ENCODE measurements at regions not wholly inside any gene's neighbourhood (a gene's known extent, or its start where the extent isn't known, plus 50 kb on each side); places are given as distances from the start of the nearest gene placed in this dataset.

DNA sequence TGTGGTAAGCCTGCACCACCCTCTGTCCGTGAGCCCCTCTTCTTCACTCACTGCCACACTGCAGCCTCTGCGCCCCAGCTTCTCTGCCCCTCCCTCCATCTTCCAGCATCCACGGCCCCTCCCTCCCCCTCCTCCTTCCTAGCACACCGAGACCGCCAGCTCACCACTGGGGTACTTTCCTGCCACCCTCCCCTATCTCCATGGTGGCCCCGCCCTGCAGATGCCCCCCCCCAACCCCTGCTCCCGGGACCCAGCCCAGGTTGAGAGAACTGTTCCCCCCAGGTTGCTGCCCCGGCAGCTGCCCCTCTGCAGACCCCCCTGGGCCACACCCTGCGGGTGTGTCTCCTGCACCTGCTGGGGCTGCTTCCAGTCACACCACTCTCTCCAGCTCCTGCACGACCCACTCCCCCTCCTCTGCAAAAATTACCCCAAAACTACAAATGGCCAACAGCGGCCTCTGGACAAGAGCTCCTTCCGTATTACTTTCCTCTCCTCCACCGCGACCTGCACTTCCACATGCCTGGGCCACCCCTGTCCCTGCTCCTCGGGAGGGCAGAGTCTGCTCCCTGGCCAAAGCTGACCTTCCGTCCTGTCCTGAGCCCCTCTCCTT lies 209.2 kb upstream of the PPP2R2D start:
- DNase-seq (ENCODE audit: low spot score), result peak; percentile 58

DNA sequence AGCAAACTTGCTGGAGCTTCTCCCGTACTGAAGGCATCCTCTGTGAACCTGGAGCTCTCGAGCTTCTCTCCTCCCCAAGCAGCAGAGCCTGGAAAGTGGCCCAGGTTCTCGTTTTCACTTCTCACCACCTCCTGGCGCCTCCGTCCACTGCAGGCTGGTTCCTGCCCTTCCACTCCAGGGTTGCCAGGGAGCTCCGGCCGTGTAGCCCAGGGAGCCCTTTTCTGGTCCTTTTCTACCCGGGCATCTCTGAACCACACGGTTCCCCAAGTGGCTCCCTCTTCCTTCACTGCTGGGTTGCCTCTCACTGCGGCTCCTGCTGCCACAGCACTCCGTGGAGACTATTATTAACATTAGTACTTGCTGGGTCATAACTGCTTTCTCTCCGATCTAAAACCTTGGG lies 208.6 kb upstream of the PPP2R2D start:
- DNase-seq (ENCODE audit: low spot score), result peak; percentile 20

DNA sequence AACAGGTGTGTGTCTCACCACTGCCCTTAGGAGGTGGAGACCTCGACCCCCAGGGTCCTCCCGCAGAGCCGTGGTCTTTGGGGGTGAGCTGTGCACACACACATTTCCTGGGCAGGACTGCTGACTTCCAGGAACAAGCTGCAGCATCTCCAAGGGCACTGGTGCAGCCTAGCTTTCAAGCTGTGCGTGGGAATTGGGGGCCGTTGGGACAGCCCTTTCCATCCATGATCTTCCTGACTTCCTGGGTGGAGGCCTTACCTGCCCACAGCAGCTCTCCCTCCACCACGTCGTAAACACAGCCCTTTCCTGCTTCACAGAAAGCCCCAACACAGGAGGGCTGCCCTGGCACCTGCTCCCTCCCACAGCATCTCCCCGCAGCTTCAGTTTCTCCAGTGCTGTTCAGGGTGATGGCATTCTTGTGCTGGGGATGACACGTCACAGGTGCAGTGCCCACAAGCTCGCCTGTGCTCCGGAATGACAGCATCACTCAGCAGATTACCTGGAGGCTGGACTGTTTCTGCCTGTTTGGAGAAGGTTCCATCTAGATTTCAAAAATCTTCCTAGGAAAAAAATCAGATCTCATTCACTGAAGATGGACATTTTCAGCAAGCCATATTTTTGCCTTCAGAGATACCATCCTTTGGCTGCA lies 208.0 kb upstream of the PPP2R2D start:
- peak; percentile 38 for DNase-seq (ENCODE audit: low spot score)

DNA sequence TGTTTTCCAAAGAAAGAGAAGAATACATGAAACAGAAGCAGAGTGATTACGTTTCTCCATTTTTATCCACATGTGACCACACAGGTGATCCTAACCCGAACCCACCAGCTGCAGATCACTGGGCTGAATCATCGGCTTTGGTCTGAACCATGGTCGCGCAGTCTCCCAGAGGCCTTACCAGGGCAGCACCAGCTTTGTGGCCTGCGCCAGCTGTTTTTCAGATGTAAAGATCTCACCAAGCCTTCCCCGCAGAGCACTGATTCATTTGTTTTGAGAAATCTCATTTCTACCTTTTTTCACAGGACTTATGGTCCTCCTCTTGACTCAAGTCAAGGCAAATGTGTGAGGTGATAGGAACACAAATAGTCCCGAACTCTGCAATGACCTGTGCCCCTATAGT lies 207.0 kb upstream of the PPP2R2D start:
- no peak for DNase-seq (ENCODE audit: low spot score)

DNA sequence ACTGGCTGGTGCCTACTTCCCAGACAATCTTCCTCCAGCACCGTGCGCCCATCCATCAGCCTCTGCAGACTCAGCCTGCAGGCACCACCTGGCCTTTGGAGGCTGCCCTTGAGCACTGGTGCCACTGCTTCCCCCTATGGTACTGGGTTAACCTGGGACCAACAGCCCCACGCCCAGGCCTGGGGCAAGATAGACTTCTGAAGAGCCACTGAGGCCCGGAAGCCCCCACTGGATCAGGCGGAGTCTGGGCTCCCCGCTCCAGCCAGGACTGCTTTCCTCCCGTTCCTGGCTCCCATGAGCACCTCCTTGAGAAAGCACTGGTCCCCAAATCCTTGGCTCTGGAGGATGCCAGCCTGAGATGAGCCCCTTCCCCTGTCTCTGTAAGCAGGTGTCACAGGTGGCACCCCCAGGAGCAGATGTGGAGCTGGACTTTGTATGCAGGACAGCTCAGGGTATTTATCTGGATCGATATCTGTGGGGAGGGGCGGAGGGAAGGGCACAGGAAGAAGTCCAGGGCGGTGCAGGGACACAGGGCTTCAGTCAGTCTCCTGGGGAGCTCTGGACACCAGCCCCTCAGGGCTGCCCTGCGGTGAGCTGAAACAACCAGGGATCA lies 206.5 kb upstream of the PPP2R2D start:
- DNase-seq (ENCODE audit: low spot score), result peak; percentile 62

DNA sequence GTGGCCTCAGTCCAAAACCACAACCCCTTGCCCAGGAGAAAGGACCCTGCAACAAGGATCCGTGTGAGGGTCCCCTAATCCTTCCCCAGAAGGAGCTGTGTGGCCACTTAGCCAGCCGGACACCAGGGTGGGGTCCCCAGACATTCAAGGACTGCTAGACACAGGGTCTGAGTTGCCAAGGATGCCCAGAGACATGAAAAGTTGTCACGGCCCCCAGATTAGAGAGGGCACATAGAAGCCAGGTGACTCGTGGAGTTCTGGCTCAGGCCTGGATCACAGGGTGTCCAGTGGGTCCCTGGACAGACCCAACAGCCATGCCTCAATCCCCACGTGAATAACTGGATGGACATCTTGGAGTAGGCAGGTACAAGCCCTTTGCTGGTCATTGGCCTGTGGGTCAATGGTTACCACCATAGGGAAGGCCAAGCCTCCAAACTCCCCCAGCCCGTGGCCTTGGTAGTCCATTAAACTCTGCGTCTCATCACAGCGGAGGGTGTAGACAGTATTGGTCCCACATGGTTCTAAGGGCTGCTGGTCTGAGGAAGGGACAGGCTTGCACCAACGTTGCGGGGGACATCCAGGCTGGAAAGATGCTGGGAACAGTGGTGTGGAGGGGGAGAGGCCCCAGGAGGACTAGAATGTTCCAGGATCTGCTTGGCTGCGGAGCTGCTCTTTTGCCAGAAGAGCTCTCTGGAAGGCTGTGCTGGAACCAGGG lies 205.9 kb upstream of the PPP2R2D start:
- peak; percentile 53 for DNase-seq (ENCODE audit: low spot score)

DNA sequence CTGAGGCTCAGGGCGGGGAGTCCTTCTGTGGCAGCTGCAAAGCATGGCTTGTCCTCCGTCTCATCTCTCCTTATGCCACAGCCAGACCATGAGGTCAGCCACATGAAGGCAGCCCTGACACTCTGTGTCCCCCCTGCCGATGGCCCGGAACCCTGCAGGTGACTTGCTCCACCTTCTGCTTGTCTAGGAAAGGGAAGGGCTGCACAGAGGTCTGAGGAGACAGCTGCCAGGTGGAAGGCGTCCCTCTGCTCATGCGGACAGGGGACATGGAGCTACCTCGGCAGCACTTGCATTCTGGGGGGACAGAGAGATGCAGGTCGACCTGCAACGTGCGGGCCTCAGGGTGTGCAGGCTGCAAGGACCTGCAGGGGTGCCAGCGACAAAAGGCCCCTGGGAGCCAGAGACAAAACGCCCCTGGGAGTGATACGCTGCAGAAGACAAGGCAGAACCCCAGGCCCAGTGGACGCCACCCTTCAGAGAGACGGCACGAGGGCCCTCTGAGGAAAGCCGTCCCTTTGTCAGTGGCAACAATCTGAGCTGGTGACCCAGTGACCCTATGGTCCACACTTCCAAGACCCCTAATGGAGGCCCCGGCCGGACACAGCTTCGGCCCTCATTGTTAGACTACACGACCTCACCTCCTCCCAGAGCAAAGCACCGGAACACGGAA lies 205.2 kb upstream of the PPP2R2D start:
- peak; percentile 55 for DNase-seq (ENCODE audit: low spot score)

DNA sequence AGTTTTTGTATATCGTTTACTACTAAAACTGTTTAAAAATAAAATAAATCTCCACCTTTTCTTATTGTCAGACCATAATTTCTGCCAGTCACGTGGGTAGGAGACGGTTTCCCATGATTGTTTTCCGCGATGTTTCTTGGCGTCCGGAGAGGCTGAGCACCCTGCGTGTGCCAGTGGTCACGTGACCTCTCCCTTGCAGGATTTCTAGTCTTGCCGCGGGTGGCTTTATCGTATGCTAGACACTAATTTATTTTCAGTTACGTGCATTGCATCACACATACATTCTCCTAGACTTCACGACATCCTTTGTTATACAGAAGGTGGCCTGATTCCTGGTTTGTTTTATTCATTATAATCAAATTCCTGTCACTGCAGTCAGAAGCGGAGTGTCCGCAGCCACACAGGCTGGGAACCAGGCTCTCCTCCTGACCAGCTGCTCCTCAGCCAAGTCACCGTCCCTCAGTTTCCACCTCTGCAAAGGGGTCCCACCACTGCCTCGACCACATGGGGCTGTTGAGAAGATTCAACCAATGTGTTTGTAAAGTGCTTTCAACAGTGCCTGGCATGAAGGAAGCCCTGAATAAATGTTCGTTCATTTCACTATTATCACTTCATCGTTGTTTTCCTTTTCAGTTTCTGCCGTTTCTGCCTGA lies 203.2 kb upstream of the PPP2R2D start:
- peak; percentile 37 for DNase-seq (ENCODE audit: low spot score)

DNA sequence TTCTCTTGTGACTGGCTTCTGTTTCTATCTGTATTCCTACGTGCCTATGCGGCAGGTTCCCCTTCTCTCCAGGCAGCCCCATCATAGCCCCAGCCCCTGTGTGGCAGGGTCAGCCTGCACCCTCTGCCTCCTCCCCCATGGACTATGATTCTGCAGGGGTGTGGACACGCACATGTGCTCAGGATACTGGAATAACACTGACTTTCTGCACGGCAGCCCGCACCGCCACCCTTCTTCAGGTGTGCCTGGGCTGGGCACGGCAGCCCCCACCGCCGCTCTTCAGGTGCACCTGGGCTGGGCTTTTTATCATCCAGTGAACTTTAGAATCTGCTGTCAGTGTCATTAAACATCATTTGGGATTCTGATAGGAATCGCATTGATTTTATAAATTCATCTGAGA lies 202.6 kb upstream of the PPP2R2D start:
- DNase-seq (ENCODE audit: low spot score), result peak; percentile 56

DNA sequence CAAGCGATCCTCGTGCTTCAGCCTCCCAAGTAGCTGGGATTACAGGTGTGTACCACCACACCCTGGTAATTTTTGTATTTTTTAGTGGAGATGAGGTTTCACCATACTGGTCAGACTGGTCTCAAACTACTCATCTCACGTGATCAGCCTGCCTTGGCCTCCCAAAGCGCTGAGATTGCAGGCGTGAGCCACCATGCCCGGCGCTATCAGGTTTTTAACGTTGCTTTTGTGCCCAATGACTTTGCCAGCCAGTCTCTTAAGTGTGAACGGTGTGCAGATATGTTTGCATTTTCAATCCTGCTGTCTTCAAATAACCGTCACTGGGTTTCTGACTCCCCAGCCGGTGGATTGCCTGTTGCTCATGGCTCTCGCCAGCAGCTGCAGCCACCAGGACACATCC lies 201.8 kb upstream of the PPP2R2D start:
- peak; percentile 34 for DNase-seq (ENCODE audit: low spot score)

DNA sequence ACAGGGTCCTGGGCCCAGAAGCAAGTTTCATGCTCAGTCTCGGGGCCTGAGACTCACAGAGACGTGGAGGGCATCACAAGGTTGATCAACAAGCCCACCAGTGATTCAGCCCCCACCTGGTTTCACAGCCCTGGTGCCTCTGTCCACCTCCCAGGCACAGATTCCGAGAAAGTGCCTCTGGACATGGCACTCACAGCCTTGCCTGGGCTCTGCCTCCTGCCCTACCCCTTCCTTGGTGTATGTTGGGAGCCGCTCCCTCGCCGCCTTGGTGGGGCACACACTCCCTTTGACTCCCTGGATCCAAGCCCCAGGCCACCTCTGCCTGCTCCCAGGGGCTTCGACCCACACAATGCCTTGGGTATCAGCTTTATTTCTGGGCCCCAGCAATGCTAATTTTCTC lies 200.8 kb upstream of the PPP2R2D start:
- DNase-seq (ENCODE audit: low spot score), result peak; percentile 41

DNA sequence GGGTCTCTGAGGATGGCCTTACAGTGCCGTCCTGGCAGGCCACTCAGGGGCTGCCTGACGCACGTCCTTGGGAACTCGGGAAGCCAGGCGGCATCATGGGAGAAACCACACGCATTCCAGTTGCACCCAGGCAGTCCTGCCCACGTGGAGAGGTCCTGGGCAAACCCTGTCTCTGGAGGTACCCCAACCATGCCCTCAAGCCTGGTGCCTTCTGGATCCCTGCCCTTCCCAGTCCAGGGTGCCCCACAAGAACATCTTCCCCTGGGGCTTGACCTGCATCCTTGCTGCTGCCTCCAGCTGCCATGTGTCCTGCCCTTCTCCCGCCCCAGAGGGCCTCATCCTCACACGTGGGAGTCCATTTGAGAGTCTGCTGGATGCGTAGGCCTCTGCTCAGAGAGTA lies 200.3 kb upstream of the PPP2R2D start:
- no peak for DNase-seq (ENCODE audit: low spot score)

DNA sequence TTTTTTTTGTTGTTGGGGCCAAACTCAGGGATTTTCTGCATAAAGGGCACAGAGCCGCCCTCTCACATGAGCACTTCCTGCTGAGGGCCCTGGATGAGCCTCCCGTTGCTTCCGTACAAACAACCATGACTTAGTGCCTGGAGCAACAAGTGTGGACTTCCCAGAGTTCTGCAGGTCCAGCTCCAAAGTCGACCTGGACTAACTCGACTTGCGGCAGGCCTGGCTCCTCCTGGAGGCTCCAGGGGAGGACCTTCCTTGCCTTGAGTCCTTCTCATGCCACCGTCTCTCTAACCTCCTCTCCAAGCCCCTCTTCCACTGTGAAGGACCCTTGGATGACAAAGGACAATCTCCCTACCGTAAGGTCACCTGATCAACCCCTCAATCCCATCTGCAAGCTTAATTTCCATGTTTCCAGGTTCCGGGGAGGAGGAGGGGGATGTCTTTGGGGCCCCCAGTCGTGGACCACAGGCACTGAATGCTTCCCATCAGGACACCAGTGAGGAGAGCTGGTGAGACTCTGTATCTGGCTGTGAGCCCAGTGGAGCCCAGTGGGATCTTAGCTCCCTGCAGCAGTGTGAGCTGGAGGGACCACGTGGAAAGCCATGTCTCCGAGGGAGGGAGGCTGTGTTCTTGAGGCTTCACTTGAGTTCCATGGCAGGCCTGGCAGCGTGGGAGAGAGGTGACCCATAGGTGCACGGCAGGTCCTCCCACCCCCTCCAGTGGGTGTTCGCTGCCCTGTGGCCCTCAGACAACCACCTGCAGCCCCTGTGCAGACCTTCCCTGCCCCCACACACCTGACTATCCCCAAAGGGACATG lies 199.5 kb upstream of the PPP2R2D start:
- DNase-seq (ENCODE audit: low spot score), result peak; percentile 60

DNA sequence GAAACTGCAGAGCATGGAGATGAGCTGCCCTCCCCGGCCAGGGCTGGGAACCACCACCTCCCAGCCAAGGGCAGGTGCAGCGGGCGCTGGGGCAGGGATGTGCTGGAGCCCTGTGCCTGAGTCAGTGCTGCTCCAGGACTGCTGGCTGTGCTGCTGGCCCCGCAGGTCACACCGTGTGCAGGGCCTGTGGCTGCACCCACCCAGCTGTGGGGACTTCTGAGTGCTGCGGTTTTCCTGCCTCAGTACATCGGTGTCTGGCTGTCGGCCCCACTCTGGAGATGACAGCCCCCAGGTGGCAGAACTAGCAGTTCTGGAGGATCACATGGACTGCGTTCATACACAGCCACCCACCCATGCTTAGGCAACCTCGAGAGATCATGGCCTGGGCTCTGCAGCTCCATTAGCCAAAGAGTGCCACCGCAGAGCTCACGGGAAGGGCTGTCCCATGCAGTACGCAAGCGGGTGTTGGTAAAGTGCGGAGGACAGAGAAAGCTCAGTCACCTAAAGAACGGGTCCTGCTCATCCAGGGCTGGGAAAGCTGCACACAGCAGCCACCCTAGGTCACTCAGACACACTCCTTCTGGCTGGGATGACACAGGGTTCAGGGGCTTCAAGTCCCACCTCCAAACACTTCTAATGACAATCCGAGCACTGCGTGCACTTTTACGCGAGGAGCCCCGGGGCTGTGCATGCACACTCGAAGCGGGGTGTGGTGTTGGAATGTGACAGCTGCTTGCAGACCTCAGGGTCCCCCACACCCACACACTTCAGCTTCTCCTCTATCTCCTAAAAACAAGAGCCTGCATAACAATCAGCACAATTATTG lies 198.1 kb upstream of the PPP2R2D start:
- DNase-seq (ENCODE audit: low spot score), result peak; percentile 62

DNA sequence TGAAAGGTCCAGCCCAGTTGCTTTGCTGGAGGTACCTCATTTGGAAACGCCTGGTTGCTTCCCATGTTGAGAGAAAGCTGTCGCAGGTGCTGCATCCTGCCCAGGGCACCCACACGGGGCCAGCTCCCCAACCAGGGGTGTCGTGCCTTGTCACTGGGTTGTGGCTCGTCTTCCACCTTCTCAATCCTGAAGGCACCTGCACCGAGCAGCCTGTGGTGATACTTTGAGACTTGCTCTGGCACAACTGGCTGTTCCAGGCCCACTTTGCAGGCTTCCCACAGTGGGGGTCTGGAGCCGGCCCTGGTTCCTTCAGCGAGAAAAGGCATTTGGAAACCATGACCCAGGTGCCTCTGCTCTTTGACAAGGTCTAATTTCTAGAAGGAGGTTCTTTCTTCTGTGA lies 197.3 kb upstream of the PPP2R2D start:
- peak; percentile 51 for DNase-seq (ENCODE audit: low spot score)

DNA sequence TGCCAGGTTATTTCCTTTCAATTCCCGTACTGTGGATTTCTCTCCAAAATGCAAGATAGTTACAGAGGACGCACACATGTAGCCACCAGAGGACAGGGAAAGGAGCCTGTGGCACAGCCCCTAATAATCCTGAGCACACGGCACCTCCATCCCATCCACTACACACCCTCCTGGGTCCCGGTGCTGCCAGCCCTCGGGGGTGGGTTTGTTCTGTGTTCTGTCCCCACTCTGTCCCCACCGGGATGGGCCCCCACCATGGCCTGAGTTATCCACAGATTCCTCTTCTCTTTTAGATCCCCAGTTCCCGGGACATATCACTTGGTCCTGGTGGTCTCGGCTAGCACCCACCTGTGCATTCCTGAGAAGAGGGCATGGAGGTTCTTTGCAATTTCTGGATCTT lies 196.9 kb upstream of the PPP2R2D start:
- DNase-seq (ENCODE audit: low spot score), result peak; percentile 47

DNA sequence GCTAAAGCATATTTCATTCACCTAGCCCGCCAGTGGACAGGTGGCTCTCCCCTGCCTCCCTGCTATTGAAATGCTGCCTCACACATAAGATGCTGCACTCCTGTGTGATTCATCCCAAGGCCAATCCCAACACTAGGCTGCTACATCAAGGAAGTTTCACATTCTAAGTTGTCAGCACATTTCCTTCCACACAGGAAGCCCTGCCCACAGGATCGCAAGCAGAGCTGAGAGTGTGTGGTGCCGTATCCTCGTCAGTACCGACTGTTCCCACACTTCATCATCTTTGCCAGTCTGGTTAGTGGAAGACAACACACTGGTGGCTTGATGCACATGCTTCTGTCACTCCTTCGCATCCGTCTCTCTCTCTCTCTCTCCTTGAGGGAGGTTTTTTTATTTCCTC lies 194.3 kb upstream of the PPP2R2D start:
- peak; percentile 30 for DNase-seq (ENCODE audit: low spot score)

DNA sequence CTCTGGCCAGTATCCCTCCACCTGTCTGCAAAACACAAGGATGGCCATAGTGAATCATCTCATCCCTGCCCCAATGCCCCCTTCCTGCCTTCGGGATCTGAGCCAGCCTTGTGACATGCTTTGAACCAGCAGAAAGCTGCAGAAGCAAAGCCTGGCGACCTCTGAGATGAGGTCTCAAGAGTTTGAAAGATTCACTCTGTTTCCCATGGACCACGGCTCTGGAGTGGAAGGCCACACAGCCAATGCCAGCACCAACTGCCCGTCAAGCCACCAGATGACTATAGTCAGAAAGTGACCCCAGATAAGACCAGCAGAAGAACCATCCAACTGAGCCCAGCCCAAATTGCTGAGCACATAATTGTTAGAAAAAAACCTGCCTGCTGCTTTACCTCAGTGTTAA lies 193.9 kb upstream of the PPP2R2D start:
- DNase-seq (ENCODE audit: low spot score), result peak; percentile 46

DNA sequence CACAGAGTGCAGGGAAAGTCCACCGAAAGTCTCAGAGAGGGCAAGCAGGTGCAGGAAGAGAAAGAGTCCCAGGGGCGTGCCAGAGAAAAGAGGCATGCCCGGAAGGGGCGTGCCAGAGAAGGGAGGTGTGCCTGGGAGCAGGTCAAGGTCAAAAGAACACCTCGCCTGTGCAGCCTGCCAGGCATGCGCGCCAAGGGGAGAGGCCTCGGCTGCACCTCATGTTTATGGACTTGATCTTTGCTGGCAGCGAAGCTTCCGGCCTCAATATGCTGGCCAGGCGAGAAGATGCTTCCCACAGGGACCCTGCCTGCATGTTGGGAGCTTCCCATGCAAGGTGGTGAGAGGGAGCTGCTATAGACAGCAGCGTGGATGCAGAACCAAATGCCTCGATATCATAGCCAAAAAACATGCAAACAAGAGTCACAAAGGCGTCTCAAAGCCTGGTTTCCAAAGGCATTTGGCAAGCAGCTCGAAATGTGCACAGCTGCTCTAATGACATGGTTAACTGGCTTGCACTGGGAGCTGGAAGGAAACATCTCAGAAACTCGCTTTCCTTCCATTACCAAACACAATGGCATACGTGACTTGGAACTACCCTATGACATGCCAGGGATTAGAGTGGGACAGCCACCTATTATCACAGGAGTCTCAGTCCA lies 192.5 kb upstream of the PPP2R2D start:
- DNase-seq (ENCODE audit: low spot score), result no peak

Measured in left forelimb (tissue), 1 donor.